ENCODE measurements at regions not wholly inside any gene's neighbourhood (a gene's known extent, or its start where the extent isn't known, plus 50 kb on each side); places are given as distances from the start of the nearest gene placed in this dataset.

DNA sequence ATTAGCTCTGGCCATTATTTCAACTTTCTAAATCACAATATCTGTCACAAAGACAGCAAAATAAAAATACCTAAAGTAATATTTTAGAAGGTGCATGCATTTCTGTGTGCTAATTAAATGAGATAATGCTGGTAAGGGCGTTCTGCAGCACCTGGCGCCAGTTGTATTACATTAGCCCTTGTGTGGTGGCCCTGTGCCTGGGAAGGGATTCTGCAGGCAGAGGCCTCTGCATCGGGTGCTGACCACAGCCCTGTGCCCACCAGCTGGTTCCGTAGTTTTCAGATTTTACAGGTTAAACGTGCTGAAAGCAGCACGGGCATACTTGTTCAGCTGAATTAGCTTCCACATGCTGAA lies 157.7 kb upstream of the PRKCQ start (continued):
- TF ChIP-seq, protein P1, sequence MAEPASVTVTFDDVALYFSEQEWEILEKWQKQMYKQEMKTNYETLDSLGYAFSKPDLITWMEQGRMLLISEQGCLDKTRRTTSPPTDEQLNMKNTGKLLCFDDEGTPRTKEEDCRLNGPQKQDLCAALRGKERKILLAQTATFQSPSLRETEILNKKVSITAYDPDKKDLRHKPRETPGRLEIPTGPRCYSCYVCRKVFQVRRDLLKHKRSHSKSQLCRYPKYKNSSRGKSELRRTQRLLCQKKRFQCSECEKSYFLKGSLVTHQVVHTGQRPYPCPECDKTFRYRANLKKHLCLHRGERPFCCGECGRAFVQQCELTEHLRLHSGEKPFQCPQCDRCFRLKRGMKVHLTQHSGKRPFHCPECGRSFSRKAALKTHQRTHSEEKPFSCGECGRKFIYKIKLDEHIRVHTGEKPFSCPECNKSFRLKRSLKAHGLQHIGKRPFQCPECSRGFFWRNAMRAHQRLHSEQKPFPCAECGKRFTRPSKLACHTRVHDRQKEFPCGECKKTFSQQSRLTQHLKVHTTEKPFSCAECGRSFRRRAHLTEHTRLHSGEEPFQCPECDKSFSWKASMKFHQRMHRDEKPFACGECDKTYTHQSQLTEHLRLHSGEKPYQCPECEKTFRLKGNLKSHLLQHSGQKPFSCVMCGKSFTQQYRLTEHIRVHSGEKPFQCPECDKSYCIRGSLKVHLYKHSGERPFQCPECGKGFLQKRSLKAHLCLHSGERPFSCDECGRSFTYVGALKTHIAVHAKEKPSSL (CRISPR knock-in tag; conservative IDR thresholded peaks at IDR 0.05) = no peak
- TF ChIP-seq SP1 (CRISPR knock-in tag; conservative IDR thresholded peaks at IDR 0.05) (no peak), FOXP4 (CRISPR knock-in tag; IDR thresholded peaks at IDR 0.05) (no peak), GTF2I (CRISPR knock-in tag; conservative IDR thresholded peaks at IDR 0.05) (no peak), ZNF317 (CRISPR knock-in tag; IDR thresholded peaks at IDR 0.05; ENCODE audit: borderline replicate concordance, low read depth) (no peak)

DNA sequence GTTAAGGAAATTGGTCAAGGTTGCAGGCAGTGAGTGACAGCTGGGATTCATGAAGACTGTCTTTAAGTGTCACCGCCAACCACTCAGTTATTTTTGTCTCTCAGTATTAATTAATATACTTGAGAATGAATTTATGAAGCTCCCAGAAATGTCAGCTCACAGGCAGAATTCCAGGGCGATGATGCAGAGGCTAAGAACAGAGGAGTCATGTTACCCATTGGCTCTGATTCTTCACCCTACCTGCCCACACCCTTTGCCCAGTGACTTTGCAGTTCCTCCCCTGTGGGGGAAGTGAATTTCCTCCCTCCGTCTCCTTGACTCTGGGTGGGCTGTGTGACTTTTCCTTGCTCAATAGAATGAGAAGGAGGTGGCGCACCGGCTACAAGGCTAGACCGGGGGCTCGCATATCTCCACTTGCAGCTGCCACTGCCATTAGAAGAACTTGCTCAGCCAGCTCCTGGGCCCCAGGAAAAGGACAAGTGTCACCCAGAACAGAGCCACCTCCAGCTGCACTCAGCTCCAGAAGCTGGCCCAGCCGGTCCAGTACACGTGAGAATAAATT lies 157.1 kb upstream of the PRKCQ start:
- H3K4me1 Mint-ChIP-seq = peaks cover 45% of the 10 kb centered on the region
- 0 out of 2 replicates have a peak overlapping the region, but pooled peaks have one; percentile 5 for H3K4me3 Mint-ChIP-seq
- ATAC-seq (peak; percentile 58), DNase-seq (ENCODE audit: low spot score) (peak; percentile 24)
- H3K27ac Mint-ChIP-seq = no peak overlapping the region
- ChIA-PET CTCF (interaction anchor here (0.6 to 1.7 kb wide), 8 partner anchors 10 to 384 kb away, joined by 3 to 9 read pairs (median 4); no protein-coding TSS in a partner anchor), POLR2A (interaction anchor here (1.2 kb wide), 1 partner anchor 55 kb away, joined by 3 read pairs; no protein-coding TSS in a partner anchor)
- H3K27me3 Mint-ChIP-seq (ENCODE audit: low read depth) = peaks cover 8% of the 10 kb centered on the region
- no peaks in the 10 kb centered on the region for H3K9me3 Mint-ChIP-seq
- TF ChIP-seq TP53 (CRISPR knock-in tag; IDR thresholded peaks at IDR 0.05) (no peak), SP1 (CRISPR knock-in tag; conservative IDR thresholded peaks at IDR 0.05) (no peak), TEAD4 (CRISPR knock-in tag; IDR thresholded peaks at IDR 0.05) (no peak), NR3C1 (CRISPR knock-in tag; conservative IDR thresholded peaks at IDR 0.05; ENCODE audit: low read depth) (no peak), USF2 (CRISPR knock-in tag; IDR thresholded peaks at IDR 0.05) (no peak), ZNF396 (CRISPR knock-in tag; IDR thresholded peaks at IDR 0.05; ENCODE audit: borderline replicate concordance) (no peak), FOXK1 (CRISPR knock-in tag; IDR thresholded peaks at IDR 0.05) (no peak), ZNF532 (CRISPR knock-in tag; IDR thresholded peaks at IDR 0.05; ENCODE audit: borderline replicate concordance) (no peak)
- TF ChIP-seq, protein P2, sequence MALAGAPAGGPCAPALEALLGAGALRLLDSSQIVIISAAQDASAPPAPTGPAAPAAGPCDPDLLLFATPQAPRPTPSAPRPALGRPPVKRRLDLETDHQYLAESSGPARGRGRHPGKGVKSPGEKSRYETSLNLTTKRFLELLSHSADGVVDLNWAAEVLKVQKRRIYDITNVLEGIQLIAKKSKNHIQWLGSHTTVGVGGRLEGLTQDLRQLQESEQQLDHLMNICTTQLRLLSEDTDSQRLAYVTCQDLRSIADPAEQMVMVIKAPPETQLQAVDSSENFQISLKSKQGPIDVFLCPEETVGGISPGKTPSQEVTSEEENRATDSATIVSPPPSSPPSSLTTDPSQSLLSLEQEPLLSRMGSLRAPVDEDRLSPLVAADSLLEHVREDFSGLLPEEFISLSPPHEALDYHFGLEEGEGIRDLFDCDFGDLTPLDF (CRISPR knock-in tag; IDR thresholded peaks at IDR 0.05) = no peak
- TF ChIP-seq, protein P1 (CRISPR knock-in tag; conservative IDR thresholded peaks at IDR 0.05) = no peak
- TF ChIP-seq, protein P3, sequence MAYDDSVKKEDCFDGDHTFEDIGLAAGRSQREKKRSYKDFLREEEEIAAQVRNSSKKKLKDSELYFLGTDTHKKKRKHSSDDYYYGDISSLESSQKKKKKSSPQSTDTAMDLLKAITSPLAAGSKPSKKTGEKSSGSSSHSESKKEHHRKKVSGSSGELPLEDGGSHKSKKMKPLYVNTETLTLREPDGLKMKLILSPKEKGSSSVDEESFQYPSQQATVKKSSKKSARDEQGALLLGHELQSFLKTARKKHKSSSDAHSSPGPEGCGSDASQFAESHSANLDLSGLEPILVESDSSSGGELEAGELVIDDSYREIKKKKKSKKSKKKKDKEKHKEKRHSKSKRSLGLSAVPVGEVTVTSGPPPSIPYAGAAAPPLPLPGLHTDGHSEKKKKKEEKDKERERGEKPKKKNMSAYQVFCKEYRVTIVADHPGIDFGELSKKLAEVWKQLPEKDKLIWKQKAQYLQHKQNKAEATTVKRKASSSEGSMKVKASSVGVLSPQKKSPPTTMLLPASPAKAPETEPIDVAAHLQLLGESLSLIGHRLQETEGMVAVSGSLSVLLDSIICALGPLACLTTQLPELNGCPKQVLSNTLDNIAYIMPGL (CRISPR knock-in tag; IDR thresholded peaks at IDR 0.05) = no peak
- TF ChIP-seq, protein P4, sequence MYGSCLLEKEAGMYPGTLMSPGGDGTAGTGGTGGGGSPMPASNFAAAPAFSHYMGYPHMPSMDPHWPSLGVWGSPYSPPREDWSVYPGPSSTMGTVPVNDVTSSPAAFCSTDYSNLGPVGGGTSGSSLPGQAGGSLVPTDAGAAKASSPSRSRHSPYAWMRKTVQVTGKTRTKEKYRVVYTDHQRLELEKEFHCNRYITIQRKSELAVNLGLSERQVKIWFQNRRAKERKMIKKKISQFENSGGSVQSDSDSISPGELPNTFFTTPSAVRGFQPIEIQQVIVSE (CRISPR knock-in tag; IDR thresholded peaks at IDR 0.05; ENCODE audit: borderline replicate concordance) = no peak
- TF ChIP-seq, protein P5, sequence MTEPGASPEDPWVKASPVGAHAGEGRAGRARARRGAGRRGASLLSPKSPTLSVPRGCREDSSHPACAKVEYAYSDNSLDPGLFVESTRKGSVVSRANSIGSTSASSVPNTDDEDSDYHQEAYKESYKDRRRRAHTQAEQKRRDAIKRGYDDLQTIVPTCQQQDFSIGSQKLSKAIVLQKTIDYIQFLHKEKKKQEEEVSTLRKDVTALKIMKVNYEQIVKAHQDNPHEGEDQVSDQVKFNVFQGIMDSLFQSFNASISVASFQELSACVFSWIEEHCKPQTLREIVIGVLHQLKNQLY (CRISPR knock-in tag; IDR thresholded peaks at IDR 0.05) = no peak
- no peaks in the 10 kb centered on the region for H3K36me3 Mint-ChIP-seq
